HepG2 (cell line): ENCODE measurements at regions not wholly inside any gene's neighbourhood (a gene's known extent, or its start where the extent isn't known, plus 50 kb on each side); places are given as distances from the start of the nearest gene placed in this dataset.

Experiments
- ATAC-seq: fragments of 200-7000 bp; cut with Tn5 transposase; 3 replicates; pipeline ENCODE4 v1.9.1; 2020; ENCODE audit warnings: mild to moderate bottlenecking, moderate library complexity
- BruUV-seq: library from RNA; stranded (reverse); fragments of 400-500 nt; replicated peaks from 2 replicates; lab custom pipeline; 2021; lab: Mats Ljungman, UMichigan
- CTCF ChIA-PET: fragments of 300-600 bp; formaldehyde crosslinking; extraction: SDS; loops from one replicate; lab custom pipeline; 2021; ENCODE audit warnings: low total read pairs, inconsistent platforms, low intra/inter-chr PET ratio; lab: Yijun Ruan, JAX
- POLR2A ChIA-PET: fragments of 350-600 bp; sonication (Branson Sonifier 250); formaldehyde crosslinking; loops from one replicate; lab custom pipeline; 2020; ENCODE audit warnings: antibody characterized with exemption, inconsistent platforms; lab: Yijun Ruan, JAX
- DNase-seq: peaks from one replicate; pipeline ENCODE4 v3.0.0-alpha.2; 2015; ENCODE audit warnings: low spot score
- FAIRE-seq: peaks from 3 replicates; lab custom pipeline; 2011; peaks lifted over from hg19 to GRCh38; lab: Jason Lieb, UNC
- H2AFZ ChIP-seq: one replicate; pipeline ENCODE4 v1.6.1; 2011; ENCODE audit warnings: low read length, inconsistent platforms
- H3K27ac ChIP-seq: fragments of 300-600 bp; 3 replicates; pipeline ENCODE4 v1.8.0; 2011; ENCODE audit warnings: mixed run types, mild to moderate bottlenecking, mixed read lengths, low read length, inconsistent platforms; ENCODE audit not compliant: insufficient read depth; ENCODE audit errors: extremely low read length
- H3K27me3 ChIP-seq, 2 experiments: fragments of 200-600 bp in 1 of 2; 2 replicates in 1 of 2; 3 replicates in 1 of 2; pipeline versions ENCODE4 v1.6.0 to v1.8.0; 2011; ENCODE audit warnings: low read length in 2 of 2, mild to moderate bottlenecking in 2 of 2, moderate library complexity in 2 of 2, inconsistent platforms in 1 of 2; ENCODE audit not compliant: insufficient read depth in 2 of 2, control insufficient read depth in 1 of 2
- H3K36me3 ChIP-seq, 2 experiments: fragments of 200-600 bp in 1 of 2; replicated peaks in 1 of 2; 2 replicates in 1 of 2; 3 replicates in 1 of 2; pipeline versions ENCODE4 v1.5.1 to v1.8.0; 2011; ENCODE audit warnings: low read length in 2 of 2, inconsistent platforms in 1 of 2; ENCODE audit not compliant: insufficient read depth in 2 of 2, control insufficient read depth in 1 of 2
- H3K4me1 ChIP-seq: 2 replicates; pipeline ENCODE4 v1.5.1; 2012; ENCODE audit warnings: low read length, inconsistent platforms; ENCODE audit not compliant: insufficient read depth
- H3K4me2 ChIP-seq: 2 replicates; pipeline ENCODE4 v1.6.0; 2011; ENCODE audit warnings: low read depth, low read length, inconsistent platforms
- H3K4me3 ChIP-seq, 3 experiments: fragments of 200-600 bp in 1 of 3; sonication (generic), shearing (Covaris generic) in 1 of 3; replicated peaks in 1 of 3; 2 replicates each; pipeline ENCODE4 v1.5.1; 2011 to 2016; ENCODE audit warnings: low read length in 3 of 3, inconsistent platforms in 2 of 3, low read depth in 2 of 3, mild to moderate bottlenecking in 2 of 3, control low read depth in 1 of 3, mixed read lengths in 1 of 3; ENCODE audit not compliant: insufficient read depth in 1 of 3
- H3K79me2 ChIP-seq: one replicate; pipeline ENCODE4 v1.6.1; 2011; ENCODE audit warnings: low read length, inconsistent platforms; ENCODE audit not compliant: insufficient read depth
- H3K9ac ChIP-seq: 2 replicates; pipeline ENCODE4 v1.6.0; 2011; ENCODE audit warnings: mild to moderate bottlenecking, low read depth, low read length, inconsistent platforms; ENCODE audit not compliant: insufficient read depth
- H3K9me3 ChIP-seq: 2 replicates; pipeline ENCODE4 v1.5.1; 2012; ENCODE audit warnings: mild to moderate bottlenecking, low read length
- H4K20me1 ChIP-seq: 2 replicates; pipeline ENCODE4 v1.6.0; 2011; ENCODE audit warnings: inconsistent platforms, mild to moderate bottlenecking, low read length, moderate library complexity; ENCODE audit not compliant: insufficient read depth
- AGO1 ChIP-seq: fragments of 200-400 bp; formaldehyde crosslinking; IDR thresholded peaks from 2 replicates; pipeline ENCODE4 v1.6.1; 2017; ENCODE audit warnings: mild to moderate bottlenecking, low read depth, low read length, moderate library complexity; ENCODE audit not compliant: poor library complexity, severe bottlenecking
- ELF1 ChIP-seq: sonication (generic); formaldehyde crosslinking; IDR thresholded peaks from 2 replicates; pipeline ENCODE4 v1.4.0; 2020; ENCODE audit warnings: missing genetic modification reagents
- HOXA7 ChIP-seq: sonication (generic); formaldehyde crosslinking; IDR thresholded peaks from 2 replicates; pipeline ENCODE4 v1.8.1; 2022; ENCODE audit warnings: mild to moderate bottlenecking, missing genetic modification reagents, moderate library complexity
- NKX3-1 ChIP-seq: sonication (generic); formaldehyde crosslinking; IDR thresholded peaks from 2 replicates; pipeline ENCODE4 v1.5.0; 2020; ENCODE audit warnings: missing genetic modification reagents
- PAWR ChIP-seq: sonication (generic); formaldehyde crosslinking; IDR thresholded peaks from 2 replicates; pipeline ENCODE4 v1.4.0; 2020; ENCODE audit warnings: missing genetic modification reagents, mild to moderate bottlenecking, borderline replicate concordance
- RORA ChIP-seq: sonication (generic); formaldehyde crosslinking; IDR thresholded peaks from 2 replicates; pipeline ENCODE4 v1.5.0; 2020; ENCODE audit warnings: mild to moderate bottlenecking, missing genetic modification reagents, moderate library complexity
- THYN1 ChIP-seq: sonication (generic); formaldehyde crosslinking; IDR thresholded peaks from 2 replicates; pipeline ENCODE4 v1.8.1; 2023; ENCODE audit warnings: low read depth, mild to moderate bottlenecking, moderate library complexity, missing genetic modification reagents, borderline replicate concordance
- ZFP36L1 ChIP-seq: sonication (generic); formaldehyde crosslinking; IDR thresholded peaks from 2 replicates; pipeline ENCODE4 v1.8.0; 2022; ENCODE audit warnings: mild to moderate bottlenecking, missing genetic modification reagents, moderate library complexity
- ZNF232 ChIP-seq: sonication (generic); formaldehyde crosslinking; IDR thresholded peaks from 2 replicates; pipeline ENCODE4 v1.4.0; 2020; ENCODE audit warnings: missing genetic modification reagents, borderline replicate concordance
- ZNF251 ChIP-seq: sonication (generic); formaldehyde crosslinking; IDR thresholded peaks from 2 replicates; pipeline ENCODE4 v1.9.0; 2021; ENCODE audit warnings: mild to moderate bottlenecking, missing genetic modification reagents
- ZNF335 ChIP-seq: sonication (generic); formaldehyde crosslinking; IDR thresholded peaks from 2 replicates; pipeline ENCODE4 v1.4.0; 2020; ENCODE audit warnings: missing genetic modification reagents
- ZNF776 ChIP-seq: sonication (generic); formaldehyde crosslinking; IDR thresholded peaks from 2 replicates; pipeline ENCODE4 v1.4.0; 2020; ENCODE audit warnings: mild to moderate bottlenecking, missing genetic modification reagents
- WGBS: methylation state at CpG from one replicate; pipeline ENCODE4 v1.1.6; 2017; ENCODE audit warnings: low lambda C conversion rate; 5-methylcytosine and 5-hydroxymethylcytosine counted together
- in situ Hi-C: cut with HindIII; loops from 2 replicates; pipeline ENCODE4 v1.10.0; 2017; ENCODE audit warnings: low pct_unique_long_range_greater_than_20kb; ENCODE audit not compliant: extremely low pct_ligation_motif_present
- intact Hi-C: fragments of 100-400 bp; cut with micrococcal nuclease; formaldehyde crosslinking; loops from one replicate; pipeline ENCODE4 v1.10.0; 2022; ENCODE audit not compliant: unreplicated experiment

GRCh38 chr12:114749065-114749464 is 65.1 kb upstream of the TBX3 start:
- TF ChIP-seq ZNF251 = no peak
- TF ChIP-seq RORA (CRISPR knock-in tag) = no peak
- TF ChIP-seq ZNF232 (CRISPR knock-in tag) = no peak
- no peak for TF ChIP-seq AGO1
- TF ChIP-seq HOXA7 (CRISPR knock-in tag) = no peak
- TF ChIP-seq THYN1 = no peak
- no peak for TF ChIP-seq PAWR (CRISPR knock-in tag)
- no peak for TF ChIP-seq NKX3-1
- TF ChIP-seq ZNF335 (CRISPR knock-in tag) = no peak
- no peak for TF ChIP-seq ZFP36L1 (CRISPR knock-in tag)
- TF ChIP-seq ELF1 = no peak
- no peak for TF ChIP-seq ZNF776 (CRISPR knock-in tag)
- H3K4me1 ChIP-seq = peaks cover 38% of the 10 kb centered on the region
- no peak overlapping the region for H3K27ac ChIP-seq
- intact Hi-C loops (loop anchor here (10.0 kb wide), 1 partner anchor 46 kb away; no protein-coding TSS in a partner anchor), in situ Hi-C loops (no loop called here)
- ChIA-PET CTCF (no interaction called here), POLR2A (no interaction called here)
- ATAC-seq (no peak), DNase-seq (no peak), FAIRE-seq (no peak)
- H4K20me1 ChIP-seq = no peaks in the 10 kb centered on the region
- no peak overlapping the region for H2AFZ ChIP-seq
- H3K9ac ChIP-seq = no peak overlapping the region
- H3K9me3 ChIP-seq = no peaks in the 10 kb centered on the region
- no peak overlapping the region for H3K4me2 ChIP-seq
- H3K79me2 ChIP-seq = no peaks in the 10 kb centered on the region
- 72% methylated on average over 2 of the region's 3 CpGs for WGBS
- no peaks in the 10 kb centered on the region for H3K36me3 ChIP-seq
- no peaks in the 10 kb centered on the region for H3K27me3 ChIP-seq
- BruUV-seq = no TSS peak
- H3K4me3 ChIP-seq = no peak overlapping the region
